Nephron (organoid): ENCODE measurements at regions not wholly inside any gene's neighbourhood (a gene's known extent, or its start where the extent isn't known, plus 50 kb on each side); places are given as distances from the start of the nearest gene placed in this dataset.
A peak's percentile ranks its signal among the peaks of the same experiment; 100 is the strongest.

Experiments
- H3K27ac Mint-ChIP-seq, 3 experiments: 2 replicates each; pipeline ENCODE4 v1.8.0; 2020; ENCODE audit warnings: mixed read lengths in 3 of 3, mild to moderate bottlenecking in 2 of 3, moderate library complexity in 1 of 3
- H3K27me3 Mint-ChIP-seq: 2 replicates; pipeline ENCODE4 v1.8.0; 2021; ENCODE audit warnings: low read depth, mild to moderate bottlenecking, moderate library complexity, mixed read lengths
- H3K36me3 Mint-ChIP-seq: 2 replicates; pipeline ENCODE4 v1.8.0; 2020; ENCODE audit warnings: low read depth, mixed read lengths
- H3K4me1 Mint-ChIP-seq: 2 replicates; pipeline ENCODE4 v1.8.0; 2020; ENCODE audit warnings: mixed read lengths
- H3K4me3 Mint-ChIP-seq, 3 experiments: 2 replicates each; pipeline ENCODE4 v1.8.0; 2020; ENCODE audit warnings: mild to moderate bottlenecking in 3 of 3, mixed read lengths in 3 of 3, moderate library complexity in 2 of 3
- H3K9me3 Mint-ChIP-seq: 2 replicates; pipeline ENCODE4 v1.8.0; 2020; ENCODE audit warnings: mixed read lengths
- TF ChIP-seq, protein P1 (sequence below), 3 experiments: fragments of 200-600 bp; sonication (generic); IDR thresholded peaks; one replicate each; pipeline ENCODE4 v1.5.0; 2021; ENCODE audit warnings: antibody characterized with exemption in 3 of 3; ENCODE audit not compliant: unreplicated experiment in 3 of 3

DNA sequence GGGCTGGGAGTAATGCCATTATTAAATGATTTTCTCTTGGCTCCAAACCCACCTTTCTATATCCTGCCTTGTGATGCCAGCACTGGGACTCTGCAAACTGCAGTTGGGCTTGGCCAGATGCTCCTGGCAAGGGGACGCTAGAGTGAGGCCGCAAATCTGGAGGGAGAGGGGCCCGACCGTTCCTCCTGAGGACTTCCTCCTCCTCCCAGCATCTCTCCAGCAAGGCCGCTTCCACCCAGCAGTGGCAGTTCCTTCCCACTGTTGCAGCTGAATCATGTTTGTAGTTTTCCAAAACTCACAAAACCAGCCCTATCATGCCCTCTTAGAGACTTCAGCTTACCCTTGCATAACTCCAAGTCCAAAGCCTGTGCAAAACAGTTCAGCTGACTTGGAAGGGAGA lies 244.4 kb downstream of the FOXA2 start:
- Mint-ChIP-seq H3K27me3 (peaks cover 46% of the 10 kb centered on the region), H3K4me3 (no peak overlapping the region), H3K9me3 (no peaks in the 10 kb centered on the region), H3K27ac (no peak overlapping the region), H3K4me1 (peaks cover 7% of the 10 kb centered on the region), H3K36me3 (no peaks in the 10 kb centered on the region)
- TF ChIP-seq, protein P1, sequence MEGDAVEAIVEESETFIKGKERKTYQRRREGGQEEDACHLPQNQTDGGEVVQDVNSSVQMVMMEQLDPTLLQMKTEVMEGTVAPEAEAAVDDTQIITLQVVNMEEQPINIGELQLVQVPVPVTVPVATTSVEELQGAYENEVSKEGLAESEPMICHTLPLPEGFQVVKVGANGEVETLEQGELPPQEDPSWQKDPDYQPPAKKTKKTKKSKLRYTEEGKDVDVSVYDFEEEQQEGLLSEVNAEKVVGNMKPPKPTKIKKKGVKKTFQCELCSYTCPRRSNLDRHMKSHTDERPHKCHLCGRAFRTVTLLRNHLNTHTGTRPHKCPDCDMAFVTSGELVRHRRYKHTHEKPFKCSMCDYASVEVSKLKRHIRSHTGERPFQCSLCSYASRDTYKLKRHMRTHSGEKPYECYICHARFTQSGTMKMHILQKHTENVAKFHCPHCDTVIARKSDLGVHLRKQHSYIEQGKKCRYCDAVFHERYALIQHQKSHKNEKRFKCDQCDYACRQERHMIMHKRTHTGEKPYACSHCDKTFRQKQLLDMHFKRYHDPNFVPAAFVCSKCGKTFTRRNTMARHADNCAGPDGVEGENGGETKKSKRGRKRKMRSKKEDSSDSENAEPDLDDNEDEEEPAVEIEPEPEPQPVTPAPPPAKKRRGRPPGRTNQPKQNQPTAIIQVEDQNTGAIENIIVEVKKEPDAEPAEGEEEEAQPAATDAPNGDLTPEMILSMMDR (IDR thresholded peaks at IDR 0.05; ENCODE audit: unreplicated experiment in 3 of 3): no peak

DNA sequence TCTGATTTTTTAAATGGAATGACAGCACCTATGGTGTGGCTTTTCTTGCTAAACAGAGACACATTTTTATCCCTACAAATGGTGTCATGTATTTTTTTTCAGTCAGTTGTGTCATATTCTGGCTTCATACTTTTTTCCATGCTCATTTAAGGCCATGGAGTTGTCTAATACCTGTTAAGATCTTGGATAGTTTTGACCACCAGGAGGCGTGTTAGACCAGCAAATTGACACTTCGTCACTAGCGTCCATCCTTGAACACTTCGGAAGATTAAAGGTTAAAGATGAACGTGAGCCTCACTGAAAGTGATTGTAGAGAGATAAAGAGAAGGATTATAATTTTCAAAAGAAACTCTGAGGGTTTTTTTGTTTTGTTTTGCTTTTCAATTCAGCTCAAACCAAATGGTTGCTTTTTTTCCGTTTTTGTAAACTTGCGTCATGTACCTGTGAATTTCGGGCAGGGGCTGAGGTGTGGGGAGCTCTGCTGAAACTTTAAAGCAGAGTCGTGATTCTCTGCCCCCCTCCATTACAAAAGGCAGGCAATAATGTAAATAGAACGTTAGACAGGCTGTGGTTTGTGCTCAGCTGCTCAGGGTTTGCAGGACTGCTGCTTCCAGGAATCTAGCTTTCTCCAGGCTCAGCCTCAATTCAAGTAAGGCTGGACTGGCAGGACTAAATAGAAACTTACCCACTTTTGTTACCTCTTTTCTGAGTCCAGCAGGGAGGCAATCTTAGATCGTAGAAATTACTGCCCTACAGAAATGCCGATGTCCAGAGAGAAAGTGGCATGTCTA lies 245.1 kb downstream of the FOXA2 start:
- no peaks in the 10 kb centered on the region for H3K9me3 Mint-ChIP-seq
- no peak overlapping the region for H3K27ac Mint-ChIP-seq
- H3K4me1 Mint-ChIP-seq: peaks cover 7% of the 10 kb centered on the region
- no peaks in the 10 kb centered on the region for H3K36me3 Mint-ChIP-seq
- peak overlapping the region in 1 of 3 experiments; percentile 33 for H3K4me3 Mint-ChIP-seq
- TF ChIP-seq, protein P1 (IDR thresholded peaks at IDR 0.05; ENCODE audit: unreplicated experiment in 3 of 3): peak; percentile 79 to 92 (median 82)
- peaks cover 48% of the 10 kb centered on the region for H3K27me3 Mint-ChIP-seq

DNA sequence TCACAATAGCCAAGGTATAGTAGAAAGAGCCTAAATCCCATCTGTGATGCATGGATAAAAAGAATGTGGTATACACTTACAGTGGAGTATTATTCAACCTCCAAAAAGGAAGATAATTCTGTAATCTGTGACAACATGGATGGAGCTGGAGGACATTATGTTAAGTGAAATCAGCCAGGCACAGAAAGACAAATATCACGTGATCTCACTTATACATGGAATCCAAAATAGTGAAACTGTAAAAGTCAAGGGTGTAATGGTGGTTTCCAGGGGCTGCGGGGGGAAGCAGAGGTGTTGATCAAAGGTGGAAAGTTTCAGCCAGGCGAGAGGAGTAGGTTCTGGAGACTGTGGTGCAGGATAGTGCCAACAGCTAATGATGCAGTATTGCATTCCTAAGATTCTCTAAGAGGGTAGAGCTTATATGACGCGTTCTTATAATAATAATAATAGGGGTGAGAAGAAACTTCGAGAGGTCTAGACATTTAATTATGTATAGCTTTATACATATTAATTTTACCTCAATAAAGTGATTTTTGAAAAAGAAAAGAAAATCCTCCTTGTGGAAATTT lies 246.1 kb downstream of the FOXA2 start:
- H3K27me3 Mint-ChIP-seq: peaks cover 54% of the 10 kb centered on the region
- H3K9me3 Mint-ChIP-seq: no peaks in the 10 kb centered on the region
- TF ChIP-seq, protein P1 (IDR thresholded peaks at IDR 0.05; ENCODE audit: unreplicated experiment in 3 of 3): no peak
- no peak overlapping the region for H3K4me3 Mint-ChIP-seq
- peaks cover 7% of the 10 kb centered on the region for H3K4me1 Mint-ChIP-seq
- no peaks in the 10 kb centered on the region for H3K36me3 Mint-ChIP-seq
- H3K27ac Mint-ChIP-seq: no peak overlapping the region

- TF ChIP-seq, protein P1 (IDR thresholded peaks at IDR 0.05; ENCODE audit: unreplicated experiment in 3 of 3): no peak
- H3K36me3 Mint-ChIP-seq: no peaks in the 10 kb centered on the region
- peaks cover 66% of the 10 kb centered on the region for H3K27me3 Mint-ChIP-seq
- no peak overlapping the region for H3K27ac Mint-ChIP-seq
- peaks cover 7% of the 10 kb centered on the region for H3K4me1 Mint-ChIP-seq
- H3K9me3 Mint-ChIP-seq: no peaks in the 10 kb centered on the region
- H3K4me3 Mint-ChIP-seq: no peak overlapping the region
Observed at GRCh38 chr20:22335210-22335609, 249.2 kb downstream of the FOXA2 start.

DNA sequence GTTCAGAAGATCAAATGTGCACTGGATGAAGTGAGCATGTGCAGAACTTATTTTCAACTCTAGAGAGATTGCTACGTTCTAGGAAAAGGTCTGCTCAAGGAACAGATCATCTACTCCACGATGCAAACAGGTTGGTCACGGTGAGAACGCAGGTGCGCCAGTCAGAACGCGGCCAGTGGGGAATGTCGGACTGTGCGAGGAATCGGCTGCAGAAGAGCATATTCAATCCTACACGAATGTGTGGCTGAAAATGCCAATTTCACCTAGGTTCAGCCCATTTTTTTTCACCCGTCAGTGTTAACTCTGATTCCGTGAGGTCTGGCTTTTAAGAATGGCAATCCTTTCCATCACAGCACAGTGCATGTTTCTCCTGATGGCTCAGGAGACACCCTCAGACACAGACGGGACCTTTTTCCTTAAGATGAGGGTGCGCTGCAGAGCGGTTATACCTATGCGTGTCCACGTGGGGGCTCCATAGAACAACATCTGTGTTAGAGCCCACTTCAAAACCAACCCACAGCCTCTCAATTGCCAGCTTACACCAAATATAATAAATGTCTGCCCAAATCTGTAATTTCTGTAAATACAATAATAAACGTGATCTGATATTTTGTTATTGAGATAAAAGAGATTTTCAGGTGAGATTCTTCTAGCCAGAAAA lies 250.4 kb downstream of the FOXA2 start:
- TF ChIP-seq, protein P1 (IDR thresholded peaks at IDR 0.05; ENCODE audit: unreplicated experiment in 3 of 3): peak; percentile 70 to 80 (median 77)
- peaks cover 1% of the 10 kb centered on the region for H3K4me1 Mint-ChIP-seq
- no peak overlapping the region for H3K4me3 Mint-ChIP-seq
- H3K36me3 Mint-ChIP-seq: no peaks in the 10 kb centered on the region
- H3K27me3 Mint-ChIP-seq: peaks cover 59% of the 10 kb centered on the region
- H3K9me3 Mint-ChIP-seq: no peaks in the 10 kb centered on the region
- no peak overlapping the region for H3K27ac Mint-ChIP-seq
